Gastrocnemius medialis (tissue), 4 donors: ENCODE measurements at regions not wholly inside any gene's neighbourhood (a gene's known extent, or its start where the extent isn't known, plus 50 kb on each side); places are given as distances from the start of the nearest gene placed in this dataset.

Experiments used
- ATAC-seq, 2 donors: fragments of 150-250 bp; one replicate each; pipeline ENCODE4 v1.9.1; 2016
- DNase-seq, 2 donors: peaks; one replicate each; pipeline ENCODE4 v3.0.0-alpha.2; 2019
- H3K27ac ChIP-seq, 4 donors: fragments of 200-600 bp; sonication (generic); 1 replicate in 1 of 4; 2 replicates in 3 of 4; pipeline ENCODE4 v1.5.1; 2016 to 2018; ENCODE audit warnings: mild to moderate bottlenecking in 2 of 4, moderate library complexity in 1 of 4
- H3K27me3 ChIP-seq, 3 donors: fragments of 200-600 bp; sonication (generic) in 2 of 3; 1 replicate in 1 of 3; 2 replicates in 2 of 3; pipeline versions ENCODE4 v1.5.1 to v1.6.0; 2016 to 2019; ENCODE audit warnings: mild to moderate bottlenecking in 1 of 3, moderate library complexity in 1 of 3
- H3K36me3 ChIP-seq, 2 donors: fragments of 200-600 bp; sonication (generic) in 1 of 2; one replicate each; pipeline ENCODE4 v1.5.1; 2017 to 2018
- H3K4me1 ChIP-seq, 2 donors: fragments of 200-600 bp; sonication (generic) in 1 of 2; one replicate each; pipeline ENCODE4 v1.5.1; 2016 to 2017; ENCODE audit warnings: mild to moderate bottlenecking in 2 of 2
- H3K4me3 ChIP-seq, 4 donors: fragments of 200-600 bp; sonication (generic) in 3 of 4; 1 replicate in 1 of 4; 2 replicates in 3 of 4; pipeline ENCODE4 v1.5.1; 2016 to 2019; ENCODE audit warnings: mild to moderate bottlenecking in 2 of 4
- H3K9me3 ChIP-seq, 3 donors: fragments of 200-600 bp; sonication (generic) in 2 of 3; 1 replicate in 1 of 3; 2 replicates in 2 of 3; pipeline ENCODE4 v1.5.1; 2016 to 2019
- CTCF ChIP-seq, 5 experiments: fragments of 450-650 bp in 3 of 5; fragments of 200-600 bp in 2 of 5; sonication (generic) in 2 of 5; IDR thresholded peaks in 4 of 5; conservative IDR thresholded peaks in 1 of 5; 1 replicate in 4 of 5; 2 replicates in 1 of 5; pipeline ENCODE4 v1.5.1; 2016 to 2019; ENCODE audit warnings: antibody characterized with exemption in 5 of 5, mild to moderate bottlenecking in 3 of 5, moderate library complexity in 3 of 5
- POLR2A ChIP-seq, 2 donors: fragments of 450-650 bp; IDR thresholded peaks; one replicate each; pipeline ENCODE4 v1.6.1; 2017; ENCODE audit warnings: antibody characterized with exemption in 2 of 2, mild to moderate bottlenecking in 2 of 2, moderate library complexity in 2 of 2
- in situ Hi-C, 4 donors: fragments of 200-750 bp; cut with MboI; loops; one replicate each; pipeline versions ENCODE4 v1.15.0 to v1.8.0; 2017; ENCODE audit warnings: low sequenced_read_pairs in 4 of 4
- intact Hi-C: fragments of 100-400 bp; cut with DNase I; formaldehyde crosslinking; loops from one replicate; pipeline ENCODE4 v1.15.1; 2023; ENCODE audit warnings: low total_unique reads

GRCh38 chr11:11069841-11070835, 212.3 kb upstream of the ZBED5 start:
- in situ Hi-C loops, result no loop called here
- no peaks in the 10 kb centered on the region for H3K9me3 ChIP-seq
- H3K27ac ChIP-seq, result no peak overlapping the region
- H3K4me1 ChIP-seq, result peaks cover 2 to 9% of the 10 kb centered on the region in 2 donors
- no peaks in the 10 kb centered on the region for H3K36me3 ChIP-seq
- no peak overlapping the region for H3K4me3 ChIP-seq
- no peak for TF ChIP-seq POLR2A (IDR thresholded peaks at IDR 0.05)
- no peak for TF ChIP-seq CTCF (IDR thresholded peaks at IDR 0.05 in 4 of 5, conservative IDR thresholded peaks at IDR 0.05 in 1 of 5)
- H3K27me3 ChIP-seq, result no peaks in the 10 kb centered on the region
- DNase-seq, result no peak
- ATAC-seq, result no peak
- intact Hi-C loops, result no loop called here

DNA sequence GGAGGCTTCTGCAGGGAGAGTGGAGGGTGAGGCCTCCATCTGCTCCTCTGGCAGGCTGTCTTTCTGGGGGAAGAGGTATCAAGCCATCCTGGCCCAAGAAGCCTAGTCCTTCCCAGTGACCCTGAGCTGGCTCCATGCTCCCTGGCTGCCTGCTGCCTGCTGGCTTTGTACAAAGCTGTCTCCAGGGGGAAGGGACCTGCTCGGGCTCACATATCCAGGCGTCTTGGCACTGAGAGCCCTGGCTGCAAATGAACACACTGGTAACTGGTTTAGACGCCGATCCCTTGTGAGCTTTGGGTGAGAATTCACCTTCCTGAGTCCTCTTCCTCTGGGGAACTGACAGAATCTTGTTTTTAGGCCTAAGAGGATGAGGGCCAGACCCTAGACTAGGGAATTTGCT, 210.3 kb upstream of the ZBED5 start:
- DNase-seq, result peak; percentile 17 to 58
- intact Hi-C loops (no loop called here), in situ Hi-C loops (no loop called here)
- H3K4me3 ChIP-seq, result no peak overlapping the region
- H3K9me3 ChIP-seq, result no peaks in the 10 kb centered on the region
- peak overlapping the region in 1 of 4 donors; percentile 19 for H3K27ac ChIP-seq
- H3K4me1 ChIP-seq, result peaks cover 2 to 9% of the 10 kb centered on the region in 2 donors
- peak; percentile 38 to 82 for ATAC-seq
- no peaks in the 10 kb centered on the region for H3K36me3 ChIP-seq
- no peak for TF ChIP-seq CTCF (IDR thresholded peaks at IDR 0.05 in 4 of 5, conservative IDR thresholded peaks at IDR 0.05 in 1 of 5)
- TF ChIP-seq POLR2A (IDR thresholded peaks at IDR 0.05), result no peak
- H3K27me3 ChIP-seq, result no peaks in the 10 kb centered on the region

- intact Hi-C loops, result no loop called here
- in situ Hi-C loops, result no loop called here
- Histone ChIP-seq H3K9me3 (no peaks in the 10 kb centered on the region), H3K27me3 (no peaks in the 10 kb centered on the region), H3K27ac (no peak overlapping the region), H3K36me3 (no peaks in the 10 kb centered on the region), H3K4me1 (peaks cover 2 to 9% of the 10 kb centered on the region in 2 donors), H3K4me3 (no peak overlapping the region)
- DNase-seq (no peak), ATAC-seq (no peak)
- no peak for TF ChIP-seq CTCF (IDR thresholded peaks at IDR 0.05 in 4 of 5, conservative IDR thresholded peaks at IDR 0.05 in 1 of 5)
- no peak for TF ChIP-seq POLR2A (IDR thresholded peaks at IDR 0.05)
These were observed 207.5 kb upstream of the ZBED5 start for GRCh38 chr11:11065396-11065795.

DNA sequence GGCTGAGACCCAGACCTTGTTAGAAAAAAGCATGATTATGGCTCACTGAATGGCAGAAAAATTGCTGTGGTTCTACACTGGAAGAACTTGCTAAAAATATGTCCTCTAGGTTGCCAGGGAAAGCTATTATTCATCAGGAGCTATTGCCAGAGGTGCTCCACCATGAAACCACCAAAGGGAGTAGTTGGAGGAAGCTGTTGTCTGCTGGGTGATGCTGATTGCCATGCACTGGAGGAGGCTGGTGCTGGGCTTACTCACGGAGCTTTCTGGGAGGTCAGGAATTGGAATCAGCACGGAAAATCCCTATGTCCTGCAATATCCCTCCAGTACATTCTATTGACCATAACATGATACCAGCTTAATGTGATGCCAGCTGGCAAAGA, 199.6 kb upstream of the ZBED5 start:
- peaks cover 11 to 18% of the 10 kb centered on the region in 2 donors for H3K4me1 ChIP-seq
- ATAC-seq (peak; percentile 61 to 63), DNase-seq (no peak)
- no peaks in the 10 kb centered on the region for H3K27me3 ChIP-seq
- no peak overlapping the region for H3K4me3 ChIP-seq
- no peaks in the 10 kb centered on the region for H3K9me3 ChIP-seq
- no peaks in the 10 kb centered on the region for H3K36me3 ChIP-seq
- peak overlapping the region in 2 of 4 donors; percentile 68 to 74 for H3K27ac ChIP-seq
- TF ChIP-seq CTCF (IDR thresholded peaks at IDR 0.05 in 4 of 5, conservative IDR thresholded peaks at IDR 0.05 in 1 of 5) (no peak), POLR2A (IDR thresholded peaks at IDR 0.05) (no peak)
- intact Hi-C loops (loop anchor here (2.0 to 5.0 kb wide), 2 partner anchors 19 to 90 kb away; no protein-coding TSS in a partner anchor), in situ Hi-C loops (no loop called here)
